ENCODE measurements at regions not wholly inside any gene's neighbourhood (a gene's known extent, or its start where the extent isn't known, plus 50 kb on each side); places are given as distances from the start of the nearest gene placed in this dataset.

GRCh38 chr1:106121728-106122127, 934.7 kb upstream of the PRMT6 start:
- H3K4me3 ChIP-seq (ENCODE audit: low read length, poor library complexity, severe bottlenecking): no peak overlapping the region
- H3K4me1 ChIP-seq (ENCODE audit: insufficient read depth, low read length, poor library complexity, severe bottlenecking): no peaks in the 10 kb centered on the region
- H3K4me2 ChIP-seq (ENCODE audit: low read depth, low read length, poor library complexity, severe bottlenecking): no peak overlapping the region
- H3K9ac ChIP-seq (ENCODE audit: low read depth, low read length, poor library complexity, severe bottlenecking): no peak overlapping the region
- no peaks in the 10 kb centered on the region for H4K20me1 ChIP-seq (ENCODE audit: insufficient read depth, low read length, poor library complexity, severe bottlenecking)
- H2AFZ ChIP-seq (ENCODE audit: low read length): no peak overlapping the region
- H3K9me3 ChIP-seq (ENCODE audit: insufficient read depth, low read depth, low read length): peaks cover 8% of the 10 kb centered on the region; the same call in 1 of the 2 replicates
- no peaks in the 10 kb centered on the region for H3K79me2 ChIP-seq (ENCODE audit: insufficient read depth, low read length)
- H3K36me3 ChIP-seq (ENCODE audit: insufficient read depth, low read length): no peaks in the 10 kb centered on the region
- no peaks in the 10 kb centered on the region for H3F3A ChIP-seq (ENCODE audit: low read depth)
- no peaks in the 10 kb centered on the region for H3K27me3 ChIP-seq (ENCODE audit: insufficient read depth, low read length, poor library complexity, severe bottlenecking)
- TF ChIP-seq EZH2phosphoT487 (IDR thresholded peaks at IDR 0.05; ENCODE audit: borderline replicate concordance) (no peak), CTCF (conservative IDR thresholded peaks at IDR 0.05; ENCODE audit: low read length) (no peak)
- no peaks in the 10 kb centered on the region for H3K9me2 ChIP-seq (replicated peaks; ENCODE audit: low read depth, low read length)

- no peak overlapping the region for H3K4me3 ChIP-seq (ENCODE audit: low read length, poor library complexity, severe bottlenecking)
- no peaks in the 10 kb centered on the region for H3K36me3 ChIP-seq (ENCODE audit: insufficient read depth, low read length)
- no peaks in the 10 kb centered on the region for H3K9me2 ChIP-seq (replicated peaks; ENCODE audit: low read depth, low read length)
- no peaks in the 10 kb centered on the region for H3F3A ChIP-seq (ENCODE audit: low read depth)
- H3K4me2 ChIP-seq (ENCODE audit: low read depth, low read length, poor library complexity, severe bottlenecking): no peak overlapping the region
- H3K9ac ChIP-seq (ENCODE audit: low read depth, low read length, poor library complexity, severe bottlenecking): no peak overlapping the region
- no peaks in the 10 kb centered on the region for H4K20me1 ChIP-seq (ENCODE audit: insufficient read depth, low read length, poor library complexity, severe bottlenecking)
- TF ChIP-seq EZH2phosphoT487 (IDR thresholded peaks at IDR 0.05; ENCODE audit: borderline replicate concordance) (no peak), CTCF (conservative IDR thresholded peaks at IDR 0.05; ENCODE audit: low read length) (no peak)
- no peaks in the 10 kb centered on the region for H3K27me3 ChIP-seq (ENCODE audit: insufficient read depth, low read length, poor library complexity, severe bottlenecking)
- no peaks in the 10 kb centered on the region for H3K9me3 ChIP-seq (ENCODE audit: insufficient read depth, low read depth, low read length)
- no peak overlapping the region for H2AFZ ChIP-seq (ENCODE audit: low read length)
- H3K79me2 ChIP-seq (ENCODE audit: insufficient read depth, low read length): no peaks in the 10 kb centered on the region
- no peaks in the 10 kb centered on the region for H3K4me1 ChIP-seq (ENCODE audit: insufficient read depth, low read length, poor library complexity, severe bottlenecking)
Measured at GRCh38 chr1:106134561-106134960, 921.9 kb upstream of the PRMT6 start.

- H3K4me3 ChIP-seq (ENCODE audit: low read length, poor library complexity, severe bottlenecking): no peak overlapping the region
- H3F3A ChIP-seq (ENCODE audit: low read depth): no peaks in the 10 kb centered on the region
- H2AFZ ChIP-seq (ENCODE audit: low read length): no peak overlapping the region
- no peaks in the 10 kb centered on the region for H4K20me1 ChIP-seq (ENCODE audit: insufficient read depth, low read length, poor library complexity, severe bottlenecking)
- H3K4me1 ChIP-seq (ENCODE audit: insufficient read depth, low read length, poor library complexity, severe bottlenecking): no peaks in the 10 kb centered on the region
- TF ChIP-seq EZH2phosphoT487 (IDR thresholded peaks at IDR 0.05; ENCODE audit: borderline replicate concordance): no peak
- TF ChIP-seq CTCF (conservative IDR thresholded peaks at IDR 0.05; ENCODE audit: low read length): no peak
- H3K4me2 ChIP-seq (ENCODE audit: low read depth, low read length, poor library complexity, severe bottlenecking): no peak overlapping the region
- H3K27me3 ChIP-seq (ENCODE audit: insufficient read depth, low read length, poor library complexity, severe bottlenecking): no peaks in the 10 kb centered on the region
- no peaks in the 10 kb centered on the region for H3K79me2 ChIP-seq (ENCODE audit: insufficient read depth, low read length)
- no peaks in the 10 kb centered on the region; the same call in 1 of the 2 replicates for H3K9me3 ChIP-seq (ENCODE audit: insufficient read depth, low read depth, low read length)
- no peaks in the 10 kb centered on the region for H3K36me3 ChIP-seq (ENCODE audit: insufficient read depth, low read length)
- no peaks in the 10 kb centered on the region for H3K9me2 ChIP-seq (replicated peaks; ENCODE audit: low read depth, low read length)
- H3K9ac ChIP-seq (ENCODE audit: low read depth, low read length, poor library complexity, severe bottlenecking): no peak overlapping the region
Measured at GRCh38 chr1:106173101-106173500, 883.4 kb upstream of the PRMT6 start.
